ENCODE measurements at regions not wholly inside any gene's neighbourhood (a gene's known extent, or its start where the extent isn't known, plus 50 kb on each side); places are given as distances from the start of the nearest gene placed in this dataset.

DNA sequence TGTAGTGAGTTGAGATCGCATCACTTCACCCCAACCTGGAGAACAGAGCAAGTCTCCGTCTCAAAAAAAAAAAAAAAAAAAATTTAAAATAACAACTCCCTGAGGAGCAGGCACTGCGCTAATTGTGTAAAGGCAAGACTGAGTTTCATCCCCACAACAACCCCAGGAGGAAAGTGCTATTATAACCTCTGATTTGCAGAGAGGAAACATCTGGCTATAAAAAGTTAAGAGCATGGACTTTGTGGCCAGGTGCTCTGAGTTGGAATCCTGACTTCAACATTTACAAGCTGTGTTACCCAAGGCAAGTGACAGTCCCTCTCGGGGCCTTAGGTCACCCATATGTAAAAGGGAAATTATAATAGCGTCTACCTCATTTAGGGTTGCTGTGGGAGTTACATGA lies 76.0 kb upstream of the MYL2 start:
- H3K9me2 ChIP-seq (replicated peaks; ENCODE audit: insufficient read depth) = no peaks in the 10 kb centered on the region
- H3K9me3 ChIP-seq (ENCODE audit: low read depth) = peaks cover 7% of the 10 kb centered on the region
- no peak overlapping the region for H2AFZ ChIP-seq
- no peak for DNase-seq (ENCODE audit: low spot score)
- H4K20me1 ChIP-seq (ENCODE audit: insufficient read depth, poor library complexity, severe bottlenecking) = no peaks in the 10 kb centered on the region
- H3K4me3 ChIP-seq = no peak overlapping the region
- H3K27ac ChIP-seq = no peak overlapping the region
- H3K27me3 ChIP-seq = no peaks in the 10 kb centered on the region
- TF ChIP-seq EZH2 (IDR thresholded peaks at IDR 0.05; ENCODE audit: borderline replicate concordance) = no peak
- no peaks in the 10 kb centered on the region for H3K79me2 ChIP-seq
- 86% methylated on average over 5 of the region's 5 CpGs for WGBS (ENCODE audit: low lambda C conversion rate, missing lambda C conversion rate)
- H3K4me1 ChIP-seq (ENCODE audit: insufficient read depth) = no peaks in the 10 kb centered on the region
- no peaks in the 10 kb centered on the region for H3K36me3 ChIP-seq (replicated peaks; ENCODE audit: insufficient read depth, low read depth)
- H3K4me2 ChIP-seq = no peak overlapping the region

DNA sequence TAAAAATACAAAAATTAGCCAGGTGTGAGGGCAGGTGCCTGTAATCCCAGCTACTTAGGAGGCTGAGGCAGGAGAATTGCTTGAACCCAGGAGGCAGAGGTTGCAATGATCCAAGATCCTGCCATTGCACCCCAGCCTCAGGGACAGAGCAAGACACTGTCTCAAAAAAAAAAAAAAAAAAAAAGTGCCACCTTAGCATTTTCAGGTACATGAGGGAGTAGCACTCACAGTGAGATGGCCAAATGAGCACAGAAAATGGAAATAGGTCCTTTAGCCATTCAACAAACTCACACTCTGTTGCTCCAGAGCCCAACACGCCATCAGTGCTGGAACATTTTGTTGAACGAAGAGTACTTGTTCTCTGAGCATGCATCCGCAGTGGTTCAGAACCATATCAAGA lies 75.2 kb upstream of the MYL2 start:
- peaks cover 7% of the 10 kb centered on the region for H3K9me3 ChIP-seq (ENCODE audit: low read depth)
- WGBS (ENCODE audit: low lambda C conversion rate, missing lambda C conversion rate) = 95% methylated on average over 3 of the region's 3 CpGs
- no peak for DNase-seq (ENCODE audit: low spot score)
- no peaks in the 10 kb centered on the region for H3K9me2 ChIP-seq (replicated peaks; ENCODE audit: insufficient read depth)
- no peaks in the 10 kb centered on the region for H3K36me3 ChIP-seq (replicated peaks; ENCODE audit: insufficient read depth, low read depth)
- H2AFZ ChIP-seq = no peak overlapping the region
- TF ChIP-seq EZH2phosphoT487 (IDR thresholded peaks at IDR 0.05; ENCODE audit: low read depth, severe bottlenecking, unreplicated experiment) = no peak
- TF ChIP-seq, protein P1, sequence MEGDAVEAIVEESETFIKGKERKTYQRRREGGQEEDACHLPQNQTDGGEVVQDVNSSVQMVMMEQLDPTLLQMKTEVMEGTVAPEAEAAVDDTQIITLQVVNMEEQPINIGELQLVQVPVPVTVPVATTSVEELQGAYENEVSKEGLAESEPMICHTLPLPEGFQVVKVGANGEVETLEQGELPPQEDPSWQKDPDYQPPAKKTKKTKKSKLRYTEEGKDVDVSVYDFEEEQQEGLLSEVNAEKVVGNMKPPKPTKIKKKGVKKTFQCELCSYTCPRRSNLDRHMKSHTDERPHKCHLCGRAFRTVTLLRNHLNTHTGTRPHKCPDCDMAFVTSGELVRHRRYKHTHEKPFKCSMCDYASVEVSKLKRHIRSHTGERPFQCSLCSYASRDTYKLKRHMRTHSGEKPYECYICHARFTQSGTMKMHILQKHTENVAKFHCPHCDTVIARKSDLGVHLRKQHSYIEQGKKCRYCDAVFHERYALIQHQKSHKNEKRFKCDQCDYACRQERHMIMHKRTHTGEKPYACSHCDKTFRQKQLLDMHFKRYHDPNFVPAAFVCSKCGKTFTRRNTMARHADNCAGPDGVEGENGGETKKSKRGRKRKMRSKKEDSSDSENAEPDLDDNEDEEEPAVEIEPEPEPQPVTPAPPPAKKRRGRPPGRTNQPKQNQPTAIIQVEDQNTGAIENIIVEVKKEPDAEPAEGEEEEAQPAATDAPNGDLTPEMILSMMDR (IDR thresholded peaks at IDR 0.05; ENCODE audit: poor library complexity) = no peak
- no peak for TF ChIP-seq EZH2 (IDR thresholded peaks at IDR 0.05; ENCODE audit: borderline replicate concordance)
- no peaks in the 10 kb centered on the region for H4K20me1 ChIP-seq (ENCODE audit: insufficient read depth, poor library complexity, severe bottlenecking)
- no peak overlapping the region for H3K4me2 ChIP-seq
- H3K4me1 ChIP-seq (ENCODE audit: insufficient read depth) = no peaks in the 10 kb centered on the region
- no peaks in the 10 kb centered on the region for H3K27me3 ChIP-seq
- H3K79me2 ChIP-seq = no peaks in the 10 kb centered on the region
- no peak overlapping the region for H3K4me3 ChIP-seq
- H3K27ac ChIP-seq = no peak overlapping the region

DNA sequence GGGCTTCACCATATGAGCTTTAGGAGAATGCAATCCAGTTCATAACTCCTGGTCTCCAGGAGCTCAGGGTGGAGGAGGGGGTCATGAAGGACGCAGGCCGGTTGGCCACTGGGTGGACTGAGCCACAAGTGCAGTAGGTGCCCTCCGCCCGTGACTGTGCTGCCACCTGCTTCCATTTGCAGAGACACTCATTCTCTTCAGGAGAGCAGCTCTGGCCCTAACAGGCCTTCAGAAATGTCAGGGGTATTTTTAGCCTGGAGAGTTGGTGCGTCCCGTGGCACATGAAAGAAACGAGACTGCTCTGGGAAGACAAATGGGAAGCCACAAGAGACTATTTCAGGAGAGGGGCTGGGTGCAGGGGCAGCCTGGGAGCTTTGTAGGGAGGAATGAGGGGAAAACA lies 74.6 kb upstream of the MYL2 start:
- Histone ChIP-seq H3K9me3 (ENCODE audit: low read depth) (peaks cover 7% of the 10 kb centered on the region), H3K27me3 (no peaks in the 10 kb centered on the region), H3K4me2 (no peak overlapping the region), H4K20me1 (ENCODE audit: insufficient read depth, poor library complexity, severe bottlenecking) (no peaks in the 10 kb centered on the region), H3K79me2 (no peaks in the 10 kb centered on the region), H2AFZ (no peak overlapping the region), H3K36me3 (replicated peaks; ENCODE audit: insufficient read depth, low read depth) (no peaks in the 10 kb centered on the region), H3K4me3 (no peak overlapping the region), H3K27ac (no peak overlapping the region), H3K9me2 (replicated peaks; ENCODE audit: insufficient read depth) (no peaks in the 10 kb centered on the region), H3K4me1 (ENCODE audit: insufficient read depth) (no peaks in the 10 kb centered on the region)
- WGBS (ENCODE audit: low lambda C conversion rate, missing lambda C conversion rate) = 90% methylated on average over 7 of the region's 7 CpGs
- TF ChIP-seq EZH2phosphoT487 (IDR thresholded peaks at IDR 0.05; ENCODE audit: low read depth, severe bottlenecking, unreplicated experiment) (no peak), EZH2 (IDR thresholded peaks at IDR 0.05; ENCODE audit: borderline replicate concordance) (no peak)
- TF ChIP-seq, protein P1 (IDR thresholded peaks at IDR 0.05; ENCODE audit: poor library complexity) = no peak
- DNase-seq (ENCODE audit: low spot score) = no peak

DNA sequence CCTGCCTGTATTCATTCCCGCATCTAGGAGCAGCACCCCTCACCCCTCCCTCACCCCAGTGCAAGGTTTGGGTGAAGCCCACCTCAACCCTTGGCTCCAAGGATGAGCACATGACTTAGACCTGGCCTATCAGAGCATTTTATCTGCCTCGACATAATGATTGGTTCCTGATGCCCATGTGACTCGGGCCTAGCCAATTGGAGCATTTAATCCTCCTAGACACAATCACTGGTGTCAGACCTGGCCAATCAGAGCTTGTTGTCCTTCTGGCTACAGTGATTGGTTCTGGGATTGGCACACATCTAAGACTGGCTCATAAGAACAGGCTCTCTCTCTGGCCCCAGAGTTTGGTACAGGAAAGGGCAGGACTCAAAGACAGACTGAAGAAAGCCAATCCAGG lies 73.1 kb upstream of the MYL2 start:
- WGBS (ENCODE audit: low lambda C conversion rate, missing lambda C conversion rate) = 88% methylated on average over 3 of the region's 3 CpGs
- Histone ChIP-seq H3K4me3 (no peak overlapping the region), H3K27ac (no peak overlapping the region), H3K9me3 (ENCODE audit: low read depth) (peaks cover 5% of the 10 kb centered on the region), H3K27me3 (no peaks in the 10 kb centered on the region), H3K4me2 (no peak overlapping the region), H3K4me1 (ENCODE audit: insufficient read depth) (no peaks in the 10 kb centered on the region), H4K20me1 (ENCODE audit: insufficient read depth, poor library complexity, severe bottlenecking) (no peaks in the 10 kb centered on the region), H2AFZ (no peak overlapping the region), H3K36me3 (replicated peaks; ENCODE audit: insufficient read depth, low read depth) (no peaks in the 10 kb centered on the region), H3K79me2 (no peaks in the 10 kb centered on the region), H3K9me2 (replicated peaks; ENCODE audit: insufficient read depth) (no peaks in the 10 kb centered on the region)
- no peak for TF ChIP-seq EZH2phosphoT487 (IDR thresholded peaks at IDR 0.05; ENCODE audit: low read depth, severe bottlenecking, unreplicated experiment)
- TF ChIP-seq EZH2 (IDR thresholded peaks at IDR 0.05; ENCODE audit: borderline replicate concordance) = no peak
- TF ChIP-seq, protein P1 (IDR thresholded peaks at IDR 0.05; ENCODE audit: poor library complexity) = no peak
- no peak for DNase-seq (ENCODE audit: low spot score)

All from hepatocyte (in vitro differentiated cells).